Frontal cortex (tissue), 3 donors: ENCODE measurements at regions not wholly inside any gene's neighbourhood (a gene's known extent, or its start where the extent isn't known, plus 50 kb on each side); places are given as distances from the start of the nearest gene placed in this dataset.

ENCODE experiments used
- DNase-seq, 2 donors: peaks; one replicate each; pipeline ENCODE4 v3.0.0; 2012; ENCODE audit warnings: low spot score in 2 of 2
- FAIRE-seq: peaks from 2 replicates; lab custom pipeline; 2012; peaks lifted over from hg19 to GRCh38; lab: Jason Lieb, UNC
- donor health status: control.
- donor health status: control.
- donor health status: control.

DNA sequence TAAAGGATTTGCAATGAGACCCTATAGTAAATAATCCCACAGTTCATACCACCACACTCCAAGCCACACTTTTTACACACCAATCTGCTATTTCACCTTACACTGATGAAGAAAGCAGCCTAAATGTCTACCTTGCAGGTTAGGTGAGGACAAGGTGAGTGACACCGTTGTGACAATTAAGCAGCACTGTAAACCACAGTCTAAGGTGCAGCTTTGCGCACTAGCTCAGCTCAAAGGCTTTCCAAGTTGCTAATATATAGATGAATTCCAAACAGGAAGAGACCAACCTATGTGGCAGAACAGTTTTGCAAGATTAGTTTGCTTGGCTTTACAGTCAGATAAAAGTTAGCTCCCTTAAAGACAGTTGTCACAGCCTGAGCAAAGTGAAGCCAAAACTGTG lies 429.5 kb upstream of the MARCKS start:
- DNase-seq (no peak), FAIRE-seq (no peak)

DNA sequence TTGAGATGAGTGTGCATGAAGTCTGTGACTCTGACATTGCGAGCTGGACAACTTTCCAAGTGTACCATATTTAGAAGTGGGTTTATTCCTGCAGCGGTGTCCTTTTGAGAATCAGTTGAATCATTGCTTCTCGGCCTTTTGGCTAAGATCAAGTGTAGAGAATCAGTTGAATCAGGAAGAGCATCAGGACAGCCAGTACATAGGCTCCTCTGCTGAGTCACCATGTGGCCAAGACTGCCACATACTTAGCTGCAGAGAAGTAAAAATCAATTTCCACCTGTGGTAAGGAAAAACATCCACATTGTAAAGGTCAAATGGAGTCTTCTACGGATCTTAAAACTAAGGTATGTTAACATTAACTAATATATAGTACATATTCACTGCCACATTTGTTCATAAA lies 428.4 kb upstream of the MARCKS start:
- FAIRE-seq (no peak), DNase-seq (no peak)

DNA sequence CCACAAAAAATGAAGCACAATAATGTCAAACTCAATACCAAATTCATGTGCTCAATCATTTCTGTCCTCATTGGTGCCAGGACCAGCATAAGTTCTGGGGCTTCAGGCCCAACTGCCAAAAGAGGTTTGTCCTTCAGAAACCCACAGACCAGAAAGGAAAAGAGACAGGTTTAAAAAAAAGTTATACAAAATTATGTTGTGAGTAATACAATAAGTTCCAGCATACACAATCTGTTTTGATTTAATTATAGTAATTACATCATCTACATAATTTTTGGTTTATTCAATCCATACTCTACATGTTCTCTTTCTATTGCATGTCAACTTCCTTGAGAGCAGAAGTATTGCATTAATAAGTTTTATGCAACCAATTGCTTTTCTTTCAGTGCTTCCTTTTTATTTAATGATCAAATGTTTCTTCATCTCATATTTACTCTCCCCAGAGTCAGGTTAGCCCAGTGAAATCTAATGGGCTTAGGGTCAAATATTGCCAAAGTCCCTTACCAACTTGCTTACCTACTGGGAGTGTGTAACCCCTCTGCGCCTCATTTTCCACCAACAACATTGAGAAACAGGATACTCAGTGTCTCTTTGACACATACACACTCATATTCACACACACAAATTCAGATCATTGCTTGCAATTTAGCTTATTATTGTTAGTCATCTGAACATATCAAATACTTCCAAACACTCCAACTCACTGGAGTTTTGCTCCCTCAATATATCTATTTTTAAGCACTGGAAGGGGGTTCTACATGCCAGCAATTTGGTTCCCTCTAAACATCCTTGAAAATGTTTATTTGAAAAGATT lies 424.4 kb upstream of the MARCKS start:
- no peak for FAIRE-seq

DNA sequence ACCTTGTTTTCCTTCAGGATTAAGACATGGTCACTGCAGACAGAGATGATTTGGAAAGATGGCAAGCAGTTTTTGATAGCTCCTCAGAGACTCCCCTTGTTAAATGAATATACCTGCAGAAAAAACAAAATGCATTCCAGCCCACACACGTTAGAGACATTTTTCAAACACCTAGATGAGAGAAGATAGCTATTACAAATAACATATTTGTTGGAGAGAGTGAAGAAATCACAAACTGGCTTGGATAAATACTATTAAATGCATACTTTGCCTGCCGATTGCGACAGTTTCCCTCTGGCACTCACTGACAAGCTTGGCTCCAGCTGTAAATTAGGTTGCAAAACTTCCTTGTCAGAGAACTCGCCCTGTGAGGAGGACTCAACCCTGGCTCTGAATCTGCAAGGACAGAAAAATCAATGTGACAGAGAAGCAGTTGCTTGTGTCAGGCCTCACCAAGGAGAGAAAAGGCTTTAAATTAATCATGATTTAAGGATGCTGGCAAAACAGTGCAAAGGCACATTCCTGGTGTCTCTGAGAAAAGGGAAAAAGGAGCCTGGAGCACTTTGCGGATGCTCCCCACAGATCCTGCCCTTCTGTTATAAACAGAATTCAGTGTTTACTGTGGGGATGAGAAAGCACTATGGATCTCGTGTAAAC lies 423.7 kb upstream of the MARCKS start:
- FAIRE-seq = no peak
- no peak for DNase-seq

More for the DNA sequence above, 424.4 kb upstream of the MARCKS start:
- no peak for DNase-seq

DNA sequence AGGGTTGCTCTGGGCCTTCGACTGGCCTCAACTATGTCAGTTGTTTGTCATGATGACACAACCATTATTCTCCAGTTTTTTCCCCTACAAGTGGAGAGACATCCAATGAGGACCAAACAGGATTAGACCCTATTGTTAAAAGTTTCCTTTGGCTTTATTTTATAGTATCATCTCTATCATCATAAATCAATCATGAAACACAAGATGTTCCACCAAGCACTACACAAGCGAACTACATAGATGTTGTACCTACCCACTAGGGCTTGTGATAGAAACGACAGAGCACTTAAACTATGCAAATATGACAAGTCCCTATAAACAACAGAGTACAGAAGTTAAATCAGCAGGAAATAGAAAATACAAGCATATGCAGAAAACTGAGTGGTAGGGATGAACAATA lies 422.5 kb upstream of the MARCKS start:
- no peak for DNase-seq
- FAIRE-seq = no peak

DNA sequence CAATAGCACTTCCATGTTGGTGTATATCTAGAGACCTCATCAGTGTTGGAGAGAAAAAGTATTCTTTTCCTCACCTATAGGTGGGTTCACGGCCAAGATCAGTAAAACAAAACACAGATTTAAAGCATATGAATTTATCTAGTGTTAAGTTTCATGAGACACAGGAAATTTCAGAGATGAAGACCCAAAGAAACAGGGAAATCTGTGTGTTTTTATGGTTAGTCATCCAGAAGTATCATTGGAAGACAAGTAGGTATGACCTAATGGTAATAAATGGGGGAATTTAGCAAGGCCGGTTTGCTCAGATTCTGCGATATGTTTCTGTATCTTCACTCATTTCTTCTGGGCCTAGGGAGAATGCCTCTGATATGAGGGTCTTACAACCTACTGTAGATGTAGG lies 419.6 kb upstream of the MARCKS start:
- no peak for FAIRE-seq
- no peak for DNase-seq

DNA sequence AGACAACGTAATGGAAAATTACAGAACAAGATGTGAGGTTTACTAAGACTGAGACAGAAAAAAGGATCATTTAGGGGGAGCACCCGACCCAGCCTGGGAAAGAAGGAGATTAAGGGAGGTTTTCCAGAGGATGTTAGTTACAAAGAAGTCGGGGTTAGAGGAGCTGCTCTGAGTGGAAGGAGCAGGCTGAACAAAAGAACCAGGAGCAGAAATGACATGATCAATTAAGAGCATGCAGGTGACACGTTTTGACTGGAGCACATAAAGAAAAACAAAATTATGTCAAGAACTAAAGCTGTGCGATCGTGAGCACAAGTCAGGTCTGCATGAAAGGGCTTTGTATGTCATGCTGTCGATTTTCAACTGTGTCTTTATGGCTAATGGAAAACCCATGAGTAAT lies 417.3 kb upstream of the MARCKS start:
- no peak for FAIRE-seq
- DNase-seq = no peak

DNA sequence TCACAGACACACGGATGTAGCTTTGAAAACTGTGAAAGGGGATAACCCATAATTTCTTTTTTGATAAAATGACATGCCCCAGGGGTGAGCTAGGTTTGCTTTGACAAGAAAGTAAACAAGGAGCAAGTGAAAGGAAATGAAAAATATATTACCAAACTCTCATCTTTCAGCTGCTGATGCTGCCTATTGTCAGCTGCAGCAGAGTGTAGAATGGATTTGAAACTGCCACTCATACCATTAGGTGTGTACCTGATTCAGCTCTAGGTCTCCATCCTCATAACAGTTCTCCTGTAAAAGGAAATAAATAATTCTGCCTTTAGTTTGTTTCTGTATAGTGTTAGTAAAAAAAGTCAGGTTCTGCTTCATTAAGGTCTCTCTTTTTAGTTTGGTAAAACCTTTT lies 415.1 kb upstream of the MARCKS start:
- FAIRE-seq = no peak
- no peak for DNase-seq

DNA sequence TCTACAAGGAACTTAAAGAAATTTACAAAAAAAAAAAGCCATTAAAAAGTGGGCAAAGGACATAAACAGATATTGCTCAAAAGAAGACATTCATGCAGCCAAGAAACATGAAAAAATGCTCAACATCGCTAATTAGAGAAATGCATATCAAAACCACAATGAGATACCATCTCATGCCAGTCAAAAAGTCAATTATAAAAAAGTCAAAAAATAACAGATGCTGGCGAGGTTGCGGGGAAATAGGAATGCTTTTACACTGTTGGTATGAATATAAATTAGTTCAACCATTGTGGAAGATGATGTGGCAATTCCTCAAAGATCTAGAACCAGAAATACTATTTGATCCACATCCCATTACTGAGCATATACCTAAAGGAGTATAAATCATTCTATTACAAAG lies 411.9 kb upstream of the MARCKS start:
- DNase-seq = no peak
- no peak for FAIRE-seq

DNA sequence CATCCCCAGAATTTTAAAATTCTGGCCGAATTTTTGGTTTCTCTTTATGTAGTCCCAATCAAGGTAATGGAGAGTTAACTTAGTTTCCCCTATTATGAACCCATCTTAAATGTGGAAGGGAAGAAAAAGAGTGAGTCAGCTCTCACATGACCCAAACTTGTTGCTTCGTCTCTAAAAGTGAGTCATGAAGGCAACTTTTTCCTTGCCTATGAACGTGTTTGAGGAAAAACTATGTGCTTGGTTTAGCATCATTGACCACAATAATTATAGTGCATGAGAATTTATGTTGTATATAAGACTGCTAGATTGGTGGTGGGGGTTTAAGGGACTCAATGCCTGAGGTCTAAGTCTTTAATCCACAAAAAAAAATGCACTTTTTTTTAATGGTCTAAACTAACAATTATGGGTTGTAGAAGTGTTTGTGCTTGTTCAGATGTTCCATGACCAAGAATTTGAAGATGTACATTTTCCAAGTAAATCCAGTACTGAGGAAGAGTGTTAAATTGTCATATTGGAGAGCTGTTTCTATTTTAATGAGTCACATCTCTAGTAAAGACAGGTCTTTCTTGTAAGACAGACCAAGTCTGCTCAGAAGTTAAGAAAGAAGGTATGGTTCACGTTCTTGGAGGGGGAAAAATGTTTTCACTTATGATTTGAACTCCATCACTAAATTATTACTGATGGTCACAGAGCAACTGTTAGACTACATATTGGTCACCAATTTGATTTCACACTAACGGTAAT lies 409.9 kb upstream of the MARCKS start:
- no peak for FAIRE-seq

DNA sequence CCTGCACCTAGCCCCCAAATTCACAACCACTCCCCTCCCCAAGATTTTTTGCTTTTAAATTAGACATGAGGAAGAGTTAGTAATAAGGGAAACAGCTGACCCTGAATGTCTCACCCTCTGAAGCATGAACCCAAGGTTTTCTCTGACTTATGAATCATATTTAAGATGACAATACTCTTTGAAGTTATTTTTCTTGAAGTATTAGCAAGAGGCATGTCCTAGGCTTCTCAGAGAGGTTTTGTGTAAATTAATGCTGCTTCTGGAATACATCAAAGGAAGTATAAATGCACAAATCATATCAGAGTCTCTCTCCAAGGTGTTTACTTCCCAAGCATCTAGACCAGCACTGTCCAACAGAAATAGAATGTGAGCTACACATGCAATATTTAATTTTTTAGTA lies 408.1 kb upstream of the MARCKS start:
- DNase-seq (no peak), FAIRE-seq (no peak)

More for the DNA sequence above, 409.9 kb upstream of the MARCKS start:
- DNase-seq = no peak

DNA sequence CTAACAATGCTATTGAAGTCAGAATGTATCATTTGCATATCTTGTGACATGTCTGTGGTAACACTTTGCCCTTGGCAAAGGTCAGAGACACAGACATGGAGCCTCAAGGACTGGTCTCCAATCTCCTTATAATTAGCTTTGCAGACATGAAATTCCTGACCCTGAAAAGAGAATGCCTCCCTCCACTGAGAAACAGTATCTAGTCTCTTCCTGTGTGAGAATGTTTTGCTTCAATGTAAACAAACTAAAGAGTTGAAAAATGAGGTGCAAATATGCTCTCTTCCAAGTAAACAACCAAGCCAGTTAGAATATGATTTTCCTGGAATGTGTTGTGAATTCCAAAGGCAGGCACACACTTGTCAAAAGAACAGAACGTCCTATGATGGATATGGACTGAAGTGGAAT lies 407.1 kb upstream of the MARCKS start:
- no peak for FAIRE-seq
- DNase-seq = no peak

DNA sequence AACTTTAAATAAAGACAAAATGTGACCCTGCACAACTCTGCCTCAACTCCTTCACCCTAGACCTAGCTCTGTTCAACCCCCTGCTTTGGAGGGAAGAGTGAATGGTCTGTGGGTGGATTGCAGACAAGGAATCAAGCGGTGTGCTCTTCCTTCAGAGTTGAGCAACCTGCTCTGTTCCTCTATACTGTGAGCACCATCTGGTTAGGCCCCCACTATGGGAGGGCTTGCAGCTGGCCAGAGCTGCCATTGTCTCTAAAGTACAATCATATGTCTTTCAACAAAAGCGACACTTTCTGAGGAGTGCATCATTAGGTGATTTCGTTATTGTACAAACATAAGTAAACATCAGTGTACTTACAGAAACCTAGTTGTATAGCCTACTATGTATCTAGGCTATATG lies 406.1 kb upstream of the MARCKS start:
- FAIRE-seq (no peak), DNase-seq (no peak)

DNA sequence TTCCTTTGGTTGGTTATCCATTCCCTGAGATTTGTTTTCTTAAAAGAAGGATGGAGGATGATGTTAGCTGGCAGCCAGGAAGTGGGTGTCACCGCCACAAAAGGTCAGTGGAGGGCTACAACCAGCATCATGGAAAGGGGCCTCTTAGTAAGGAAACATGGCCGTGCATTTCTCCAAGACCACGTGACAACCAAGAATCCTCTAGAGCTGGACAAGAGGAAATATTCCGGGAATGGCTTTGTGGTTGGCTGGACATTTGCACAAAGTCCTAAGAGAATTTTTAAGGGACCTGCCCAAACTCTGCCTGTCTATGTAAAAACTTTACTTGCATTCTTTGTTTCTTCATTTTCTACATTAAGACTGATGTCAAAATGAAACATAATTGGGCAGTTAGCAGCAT lies 399.9 kb upstream of the MARCKS start:
- no peak for FAIRE-seq
- DNase-seq = no peak

DNA sequence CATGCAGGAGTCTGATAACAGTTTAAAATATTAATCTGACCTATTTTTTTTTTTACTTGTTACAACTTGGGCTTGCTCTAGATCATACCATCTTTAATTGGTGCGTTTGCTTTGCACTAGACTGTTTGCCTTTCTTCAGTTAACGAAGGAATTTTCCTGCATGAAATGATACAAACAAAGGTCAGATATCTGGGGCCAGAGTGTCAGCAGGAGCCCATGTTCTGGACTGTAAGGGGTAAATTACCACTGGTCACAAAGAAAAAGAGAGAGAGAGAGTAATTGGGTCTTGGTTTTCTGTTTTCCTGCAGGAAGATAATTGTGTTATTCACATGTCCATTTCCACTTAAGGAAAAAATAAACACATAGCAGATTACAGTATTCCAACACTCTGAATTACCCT lies 399.4 kb upstream of the MARCKS start:
- no peak for DNase-seq
- FAIRE-seq = no peak

DNA sequence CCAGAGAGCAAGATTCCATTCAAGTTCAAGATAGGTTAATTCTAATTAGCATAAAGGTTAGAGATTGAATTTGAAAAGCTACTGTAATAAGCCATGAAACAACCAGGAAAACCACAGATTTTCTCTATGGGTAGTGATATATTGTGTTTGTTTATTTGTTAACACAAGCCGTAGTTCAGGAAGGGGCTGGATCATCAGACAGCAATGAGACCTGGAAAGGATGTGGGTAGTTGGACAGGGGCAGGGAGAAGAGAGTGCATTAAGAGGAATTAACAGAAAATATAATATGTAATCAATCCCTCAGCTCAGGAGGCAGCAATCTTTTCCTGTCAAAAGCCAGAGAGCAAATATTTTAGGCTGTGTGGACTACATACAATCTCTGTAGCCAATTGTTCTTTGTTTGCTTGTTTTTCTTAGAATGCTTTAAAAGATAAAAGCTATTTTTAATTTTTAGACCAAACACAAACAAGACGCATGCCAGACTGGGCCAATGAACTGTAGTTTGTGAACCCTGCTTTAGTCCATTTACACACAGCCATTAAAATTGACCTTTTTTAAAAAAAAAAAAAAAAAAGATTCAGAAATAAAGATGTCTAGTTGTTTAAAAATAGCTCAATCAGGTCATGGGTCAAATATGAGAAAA lies 398.7 kb upstream of the MARCKS start:
- DNase-seq = no peak
- no peak for FAIRE-seq

DNA sequence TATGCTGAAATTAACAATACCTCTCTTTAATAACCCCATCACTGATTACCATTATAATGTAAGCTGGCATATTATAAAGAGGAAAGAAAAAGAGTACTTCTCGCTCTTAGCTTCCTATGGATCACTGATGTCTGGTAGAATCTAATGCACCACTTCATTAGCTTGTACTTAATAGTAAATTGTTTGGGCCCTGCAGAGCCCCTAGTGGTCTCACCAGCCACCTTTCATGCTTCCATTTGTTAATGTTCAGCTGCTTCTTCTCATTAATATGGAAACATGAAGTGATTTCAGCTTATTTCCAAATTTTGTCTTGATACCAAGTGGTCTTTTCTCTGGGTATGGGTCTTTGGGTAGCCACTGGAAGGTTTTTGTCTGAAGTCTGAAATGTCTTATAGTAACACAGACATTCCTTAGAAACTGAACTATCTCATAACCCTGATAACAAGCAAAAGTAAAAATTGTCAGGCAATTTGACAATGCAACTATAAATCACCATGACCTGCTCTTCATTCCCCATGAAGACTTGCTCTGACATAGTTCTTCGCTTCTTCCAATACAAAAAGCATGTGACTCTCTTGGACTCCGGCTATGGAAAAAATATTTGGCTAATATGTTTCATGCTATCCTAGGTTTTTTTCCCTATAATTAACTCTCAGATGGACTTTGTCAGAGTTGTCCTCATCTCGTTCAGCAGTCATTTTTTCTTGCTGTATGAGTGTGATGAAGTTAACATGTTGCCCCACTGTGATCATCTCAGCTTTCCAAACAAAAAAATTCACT lies 395.8 kb upstream of the MARCKS start:
- DNase-seq (no peak), FAIRE-seq (no peak)

DNA sequence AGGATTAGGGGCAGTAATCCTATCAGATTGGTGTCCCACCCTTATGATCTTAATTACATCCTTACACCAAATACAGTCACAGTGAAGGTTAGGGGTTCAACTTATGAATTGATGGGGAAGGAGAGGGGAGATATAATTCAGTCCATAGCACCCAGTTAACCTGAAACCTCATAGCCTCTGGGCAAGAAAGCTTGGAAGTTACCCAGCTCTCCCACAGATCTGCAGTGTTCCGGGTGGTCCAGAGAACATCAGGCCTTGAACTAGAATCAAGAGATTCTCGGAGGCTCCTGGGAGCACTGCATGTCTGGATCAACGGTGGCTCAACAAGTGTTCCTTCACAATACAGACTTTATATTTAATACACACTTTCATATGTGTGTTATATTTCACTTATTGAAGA lies 392.6 kb upstream of the MARCKS start:
- DNase-seq (no peak), FAIRE-seq (no peak)

DNA sequence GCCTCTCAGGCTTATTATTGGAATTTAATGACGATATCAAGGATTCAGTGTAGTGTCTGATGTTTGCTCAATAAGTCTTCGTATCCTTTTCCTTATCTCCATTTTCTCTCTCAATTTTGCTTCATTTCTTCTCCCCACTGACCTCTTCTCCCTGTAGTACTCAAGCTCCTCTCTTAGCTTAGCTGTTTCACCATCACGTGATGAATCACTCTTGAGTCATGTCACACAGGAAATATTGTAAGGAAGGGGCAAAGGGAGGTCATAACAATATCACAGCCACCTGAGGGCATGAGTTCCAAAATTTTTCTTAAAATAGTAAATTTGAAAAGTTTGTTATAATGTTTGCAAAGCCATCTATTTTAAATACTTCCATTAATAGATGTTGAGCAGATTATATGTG lies 392.2 kb upstream of the MARCKS start:
- no peak for DNase-seq
- no peak for FAIRE-seq

DNA sequence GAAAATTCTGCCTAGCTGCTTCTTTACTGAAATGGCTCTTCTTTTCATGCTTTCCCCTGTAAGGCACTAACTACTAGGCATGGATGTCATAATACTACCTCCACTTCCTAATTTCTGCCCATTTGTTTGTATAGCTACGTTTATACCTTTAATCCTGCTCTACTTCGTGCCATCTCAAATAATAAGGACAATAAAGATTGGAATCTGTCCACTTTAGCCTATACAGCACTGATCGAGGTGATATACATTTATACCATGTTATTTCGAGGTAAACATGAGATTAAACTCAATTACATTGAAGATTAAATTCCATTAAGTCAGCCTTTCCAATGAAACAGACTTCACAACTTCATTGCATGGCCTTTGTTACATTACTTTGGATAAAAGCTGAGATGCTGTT lies 390.6 kb upstream of the MARCKS start:
- FAIRE-seq (no peak), DNase-seq (no peak)
